Midbrain (tissue), 1 donor: ENCODE measurements at regions not wholly inside any gene's neighbourhood (a gene's known extent, or its start where the extent isn't known, plus 50 kb on each side); places are given as distances from the start of the nearest gene placed in this dataset.
"Not testable (repeated sequence)": the region's sequence is repeated elsewhere in the genome, so short reads cannot be mapped to it uniquely, and the experiment has no call there.

Experiments
- DNase-seq: peaks from one replicate; lab custom pipeline; 2025; lab: John Stamatoyannopoulos, UW

DNA sequence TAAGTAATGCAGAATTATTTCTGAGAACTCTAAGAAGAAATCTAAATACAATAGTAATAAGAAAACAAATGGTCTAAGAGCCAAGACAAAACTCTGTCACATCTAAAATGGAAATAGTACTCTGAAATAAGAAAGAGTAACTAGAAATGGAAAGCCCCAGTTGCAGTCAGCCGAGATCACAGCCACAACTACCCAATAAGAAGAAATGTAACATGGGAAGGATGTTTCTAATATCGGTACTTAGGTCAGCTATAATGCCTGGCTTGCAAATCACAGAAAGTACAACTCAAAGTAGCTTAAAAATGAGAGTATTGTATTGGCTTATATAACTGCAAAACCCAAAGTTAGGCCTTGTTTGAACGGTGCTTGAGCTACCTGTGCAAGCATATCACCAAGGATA, 58.6 kb upstream of the USP25 start:
- no peak for DNase-seq

DNA sequence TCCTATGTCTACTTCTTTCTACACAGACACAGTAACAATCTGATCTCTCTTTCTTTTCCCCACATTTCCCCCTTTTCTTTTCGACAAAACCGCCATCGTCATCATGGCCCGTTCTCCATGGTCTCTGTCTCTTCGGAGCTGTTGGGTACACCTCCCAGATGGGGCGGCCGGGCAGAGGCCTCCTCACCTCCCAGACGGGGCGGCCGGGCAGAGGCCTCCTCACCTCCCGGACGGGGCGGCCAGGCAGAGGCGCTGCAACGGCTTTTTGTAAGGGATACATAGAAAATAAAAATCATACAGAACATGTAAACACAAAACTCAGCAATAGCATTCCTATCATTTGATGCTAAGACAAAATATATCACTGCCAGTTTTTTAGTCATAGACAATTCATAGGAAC, 57.2 kb upstream of the USP25 start:
- DNase-seq = not testable (repeated sequence)

GRCh38 chr21:15676935-15677334, 52.8 kb upstream of the USP25 start:
- no peak for DNase-seq

GRCh38 chr21:15679630-15680029, 50.2 kb upstream of the USP25 start:
- DNase-seq = no peak
